K562 (cell line): ENCODE measurements at regions not wholly inside any gene's neighbourhood (a gene's known extent, or its start where the extent isn't known, plus 50 kb on each side); places are given as distances from the start of the nearest gene placed in this dataset.

ENCODE experiments used
- ATAC-seq: fragments of 200-7000 bp; cut with Tn5 transposase; 3 replicates; pipeline ENCODE4 v1.9.1; 2020; ENCODE audit warnings: moderate library complexity
- BruUV-seq: library from RNA; stranded (reverse); fragments of 400-500 nt; replicated peaks from 2 replicates; lab custom pipeline; 2021; lab: Mats Ljungman, UMichigan
- CTCF ChIA-PET: fragments of 300-600 bp; formaldehyde crosslinking; extraction: SDS; loops from one replicate; lab custom pipeline; 2021; ENCODE audit warnings: low intra/inter-chr PET ratio; lab: Yijun Ruan, JAX
- POLR2A ChIA-PET: fragments of 300-600, 350-650 bp; sonication (Branson Sonifier 250); formaldehyde crosslinking; extraction: SDS; loops from one replicate; lab custom pipeline; 2021; ENCODE audit warnings: antibody characterized with exemption, inconsistent platforms; lab: Yijun Ruan, JAX
- DNase-seq, 4 experiments: peaks; one replicate each; pipeline versions ENCODE4 v3.0.0 to v3.0.0-alpha.2; 2011 to 2018; ENCODE audit warnings: low spot score in 3 of 4, mixed read lengths in 3 of 4; ENCODE audit errors: extremely low read depth in 1 of 4
- FAIRE-seq: peaks from 2 replicates; lab custom pipeline; 2011; peaks lifted over from hg19 to GRCh38; lab: Jason Lieb, UNC
- H2AFZ ChIP-seq: 2 replicates; pipeline ENCODE4 v1.6.0; 2011; ENCODE audit warnings: low read depth, low read length, control low read depth, inconsistent platforms
- H3K27ac ChIP-seq: fragments of 200-600 bp; 3 replicates; pipeline ENCODE4 v1.8.0; 2011; ENCODE audit warnings: low read depth, mild to moderate bottlenecking, control low read depth, inconsistent platforms, low read length, moderate library complexity, mixed read lengths; ENCODE audit errors: extremely low read depth
- H3K27me3 ChIP-seq, 2 experiments: fragments of 300-600 bp in 1 of 2; 2 replicates in 1 of 2; 3 replicates in 1 of 2; pipeline versions ENCODE4 v1.6.0 to v1.8.0; 2011; ENCODE audit warnings: inconsistent platforms in 2 of 2, low read length in 2 of 2, mild to moderate bottlenecking in 1 of 2, mixed read lengths in 1 of 2, moderate library complexity in 1 of 2; ENCODE audit not compliant: control insufficient read depth in 2 of 2, insufficient read depth in 2 of 2
- H3K36me3 ChIP-seq: fragments of 300-600 bp; 3 replicates; pipeline ENCODE4 v1.8.0; 2011; ENCODE audit warnings: mild to moderate bottlenecking, low read length, inconsistent platforms; ENCODE audit not compliant: control insufficient read depth, insufficient read depth
- H3K4me1 ChIP-seq, 2 experiments: fragments of 200-600 bp in 1 of 2; replicated peaks in 1 of 2; 2 replicates in 1 of 2; 3 replicates in 1 of 2; pipeline versions ENCODE4 v1.5.1 to v1.8.0; 2011; ENCODE audit warnings: inconsistent platforms in 2 of 2, low read length in 2 of 2, mild to moderate bottlenecking in 1 of 2, mixed read lengths in 1 of 2, moderate library complexity in 1 of 2; ENCODE audit not compliant: control insufficient read depth in 2 of 2, insufficient read depth in 2 of 2
- H3K4me2 ChIP-seq: 2 replicates; pipeline ENCODE4 v1.6.1; 2011; ENCODE audit warnings: low read length, control low read depth, inconsistent platforms, mixed read lengths; ENCODE audit not compliant: insufficient read depth
- H3K4me3 ChIP-seq: fragments of 200-600 bp; sonication (generic), shearing (Covaris generic); 2 replicates; pipeline ENCODE4 v1.5.1; 2016; ENCODE audit warnings: control low read depth, inconsistent platforms
- H3K79me2 ChIP-seq: fragments of 200-600 bp; 3 replicates; pipeline ENCODE4 v1.8.0; 2011; ENCODE audit warnings: low read length, inconsistent platforms; ENCODE audit not compliant: control insufficient read depth, insufficient read depth
- H3K9ac ChIP-seq, 2 experiments: 2 replicates each; pipeline versions ENCODE4 v1.6.0 to v1.6.1; 2011; ENCODE audit warnings: low read depth in 2 of 2, low read length in 2 of 2, control low read depth in 1 of 2, inconsistent platforms in 1 of 2, mild to moderate bottlenecking in 1 of 2, mixed read lengths in 1 of 2; ENCODE audit not compliant: insufficient read depth in 1 of 2
- H3K9me1 ChIP-seq: one replicate; pipeline ENCODE4 v1.6.0; 2011; ENCODE audit warnings: inconsistent platforms, mild to moderate bottlenecking, low read length, moderate library complexity; ENCODE audit not compliant: control insufficient read depth, insufficient read depth
- H3K9me3 ChIP-seq: replicated peaks from 2 replicates; pipeline ENCODE4 v1.5.1; 2011; ENCODE audit warnings: low read depth, low read length, inconsistent platforms; ENCODE audit not compliant: control insufficient read depth, insufficient read depth
- H4K20me1 ChIP-seq: replicated peaks from 2 replicates; pipeline ENCODE4 v1.6.1; 2011; ENCODE audit warnings: low read length, inconsistent platforms, mixed read lengths; ENCODE audit not compliant: control insufficient read depth, insufficient read depth
- ARHGAP35 ChIP-seq: fragments of 450-650 bp; IDR thresholded peaks from 2 replicates; pipeline ENCODE4 v1.6.1; 2018; ENCODE audit not compliant: partially characterized antibody
- CREB3L1 ChIP-seq: fragments of 450-650 bp; IDR thresholded peaks from 2 replicates; pipeline ENCODE4 v1.6.1; 2014; ENCODE audit warnings: low read depth, mild to moderate bottlenecking, moderate library complexity, borderline replicate concordance
- EHMT2 ChIP-seq: fragments of 450-650 bp; IDR thresholded peaks from 2 replicates; pipeline ENCODE4 v1.6.1; 2018; ENCODE audit warnings: antibody characterized with exemption
- EP400 ChIP-seq: fragments of 450-650 bp; IDR thresholded peaks from 2 replicates; pipeline ENCODE4 v1.6.1; 2017; ENCODE audit warnings: antibody characterized with exemption, mild to moderate bottlenecking, moderate library complexity
- GATAD2A ChIP-seq: fragments of 450-650 bp; IDR thresholded peaks from 2 replicates; pipeline ENCODE4 v1.6.1; 2017
- MAFK ChIP-seq: IDR thresholded peaks from 2 replicates; pipeline ENCODE4 v1.6.1; 2011; ENCODE audit warnings: low read length, improper control_type of control experiment
- MITF ChIP-seq: IDR thresholded peaks from 2 replicates; pipeline ENCODE4 v1.6.1; 2014; ENCODE audit warnings: antibody characterized with exemption
- NCOR1 ChIP-seq: fragments of 450-650 bp; IDR thresholded peaks from 2 replicates; pipeline ENCODE4 v1.6.1; 2016; ENCODE audit warnings: mild to moderate bottlenecking, moderate library complexity
- RBM22 ChIP-seq: fragments of 200-400 bp; formaldehyde crosslinking; IDR thresholded peaks from 2 replicates; pipeline ENCODE4 v1.6.1; 2018; ENCODE audit warnings: low read length, low read depth; ENCODE audit not compliant: poor library complexity, severe bottlenecking
- SMAD3 ChIP-seq: fragments of 450-650 bp; formaldehyde crosslinking; conservative IDR thresholded peaks from 2 replicates; pipeline ENCODE4 v1.4.0; 2020; ENCODE audit warnings: mild to moderate bottlenecking
- STAT5A ChIP-seq: IDR thresholded peaks from 2 replicates; pipeline ENCODE4 v1.6.1; 2012; ENCODE audit warnings: low read length, inconsistent platforms, borderline replicate concordance
- ZNF282 ChIP-seq: sonication (generic); formaldehyde crosslinking; IDR thresholded peaks from 2 replicates; pipeline ENCODE4 v1.8.1; 2023; ENCODE audit warnings: missing genetic modification reagents
- ZNF57 ChIP-seq: fragments of 450-650 bp; formaldehyde crosslinking; IDR thresholded peaks from 2 replicates; pipeline ENCODE4 v1.4.0; 2020; ENCODE audit warnings: mild to moderate bottlenecking, moderate library complexity
- ZNF589 ChIP-seq: fragments of 200-800 bp; sonication (Bioruptor generic); IDR thresholded peaks from 2 replicates; pipeline ENCODE4 v1.6.1; 2016; ENCODE audit warnings: low read depth, missing genetic modification characterization, missing compliant biosample characterization
- in situ Hi-C: fragments of 300-500 bp; cut with MboI; formaldehyde crosslinking; loops from 4 replicates; pipeline ENCODE4 v1.15.0; 2018; ENCODE audit warnings: inconsistent platforms, mixed read lengths
- intact Hi-C: fragments of 100-400 bp; cut with micrococcal nuclease; formaldehyde crosslinking; loops from 2 replicates; pipeline ENCODE4 v1.14.2; 2022
- TF ChIP-seq, protein P1 (sequence below): sonication (generic); formaldehyde crosslinking; IDR thresholded peaks from 2 replicates; pipeline ENCODE4 v1.8.0; 2022; ENCODE audit warnings: mild to moderate bottlenecking, missing genetic modification reagents, borderline replicate concordance

DNA sequence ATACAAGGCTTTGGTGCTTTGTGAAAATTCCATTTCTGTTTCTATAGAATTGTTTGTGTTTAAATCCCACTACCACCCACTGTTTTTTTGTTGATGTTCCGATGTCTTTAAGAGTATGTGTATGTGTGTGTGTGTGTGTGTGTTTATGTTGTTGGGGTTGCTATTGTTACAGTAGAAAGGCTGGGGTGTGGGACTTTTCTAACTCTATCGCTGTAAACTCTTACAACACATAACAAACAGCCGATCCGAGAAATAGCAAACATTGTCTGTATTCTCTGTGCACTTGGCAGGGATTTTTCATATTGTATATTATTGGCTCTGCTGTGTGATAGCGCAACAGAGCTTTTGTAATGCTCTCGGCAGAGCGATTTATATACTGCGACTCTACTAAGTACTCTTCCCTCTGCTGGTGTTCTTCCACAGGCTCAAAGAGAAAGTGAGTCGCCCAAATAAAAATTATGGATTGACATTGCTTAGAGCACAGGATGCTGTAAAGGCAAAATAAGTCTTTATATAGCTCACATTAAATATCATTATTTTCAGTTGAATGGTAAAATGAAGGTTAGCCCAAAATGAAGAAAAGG, 492.2 kb upstream of the ARRDC3 start (continued):
- TF ChIP-seq, protein P1, sequence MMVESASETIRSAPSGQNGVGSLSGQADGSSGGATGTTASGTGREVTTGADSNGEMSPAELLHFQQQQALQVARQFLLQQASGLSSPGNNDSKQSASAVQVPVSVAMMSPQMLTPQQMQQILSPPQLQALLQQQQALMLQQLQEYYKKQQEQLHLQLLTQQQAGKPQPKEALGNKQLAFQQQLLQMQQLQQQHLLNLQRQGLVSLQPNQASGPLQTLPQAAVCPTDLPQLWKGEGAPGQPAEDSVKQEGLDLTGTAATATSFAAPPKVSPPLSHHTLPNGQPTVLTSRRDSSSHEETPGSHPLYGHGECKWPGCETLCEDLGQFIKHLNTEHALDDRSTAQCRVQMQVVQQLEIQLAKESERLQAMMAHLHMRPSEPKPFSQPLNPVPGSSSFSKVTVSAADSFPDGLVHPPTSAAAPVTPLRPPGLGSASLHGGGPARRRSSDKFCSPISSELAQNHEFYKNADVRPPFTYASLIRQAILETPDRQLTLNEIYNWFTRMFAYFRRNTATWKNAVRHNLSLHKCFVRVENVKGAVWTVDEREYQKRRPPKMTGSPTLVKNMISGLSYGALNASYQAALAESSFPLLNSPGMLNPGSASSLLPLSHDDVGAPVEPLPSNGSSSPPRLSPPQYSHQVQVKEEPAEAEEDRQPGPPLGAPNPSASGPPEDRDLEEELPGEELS (CRISPR knock-in tag), result no peak
- TF ChIP-seq CREB3L1 (no peak), NCOR1 (no peak), STAT5A (no peak), ZNF589 (CRISPR knock-in tag) (no peak)

GRCh38 chr5:91867799-91868198, 484.7 kb upstream of the ARRDC3 start:
- intact Hi-C loops, result no loop called here
- ChIA-PET POLR2A (no interaction called here), CTCF (no interaction called here)

More at GRCh38 chr5:91867799-91868198, 484.7 kb upstream of the ARRDC3 start:
- Histone ChIP-seq H4K20me1 (no peaks in the 10 kb centered on the region), H3K36me3 (no peaks in the 10 kb centered on the region), H3K4me2 (no peak overlapping the region), H3K9ac (no peak overlapping the region), H3K9me1 (no peaks in the 10 kb centered on the region), H3K4me1 (no peaks in the 10 kb centered on the region), H2AFZ (no peak overlapping the region), H3K27ac (no peak overlapping the region), H3K27me3 (no peaks in the 10 kb centered on the region), H3K79me2 (no peaks in the 10 kb centered on the region), H3K4me3 (no peak overlapping the region), H3K9me3 (no peaks in the 10 kb centered on the region)
- BruUV-seq, result no TSS peak
- DNase-seq (no peak), ATAC-seq (no peak), FAIRE-seq (no peak)
- TF ChIP-seq EHMT2 (no peak), EP400 (no peak), GATAD2A (no peak), ARHGAP35 (no peak), RBM22 (no peak), SMAD3 (CRISPR knock-in tag) (no peak), MAFK (no peak), ZNF282 (no peak), ZNF57 (CRISPR knock-in tag) (no peak), MITF (no peak)
- in situ Hi-C loops, result no loop called here
